COLO668 (cell line): ENCODE measurements at regions not wholly inside any gene's neighbourhood (a gene's known extent, or its start where the extent isn't known, plus 50 kb on each side); places are given as distances from the start of the nearest gene placed in this dataset.

ENCODE experiments used
- DNase-seq: peaks from one replicate; lab custom pipeline; 2025; ENCODE audit not compliant: unreplicated experiment; lab: John Stamatoyannopoulos, UW

DNA sequence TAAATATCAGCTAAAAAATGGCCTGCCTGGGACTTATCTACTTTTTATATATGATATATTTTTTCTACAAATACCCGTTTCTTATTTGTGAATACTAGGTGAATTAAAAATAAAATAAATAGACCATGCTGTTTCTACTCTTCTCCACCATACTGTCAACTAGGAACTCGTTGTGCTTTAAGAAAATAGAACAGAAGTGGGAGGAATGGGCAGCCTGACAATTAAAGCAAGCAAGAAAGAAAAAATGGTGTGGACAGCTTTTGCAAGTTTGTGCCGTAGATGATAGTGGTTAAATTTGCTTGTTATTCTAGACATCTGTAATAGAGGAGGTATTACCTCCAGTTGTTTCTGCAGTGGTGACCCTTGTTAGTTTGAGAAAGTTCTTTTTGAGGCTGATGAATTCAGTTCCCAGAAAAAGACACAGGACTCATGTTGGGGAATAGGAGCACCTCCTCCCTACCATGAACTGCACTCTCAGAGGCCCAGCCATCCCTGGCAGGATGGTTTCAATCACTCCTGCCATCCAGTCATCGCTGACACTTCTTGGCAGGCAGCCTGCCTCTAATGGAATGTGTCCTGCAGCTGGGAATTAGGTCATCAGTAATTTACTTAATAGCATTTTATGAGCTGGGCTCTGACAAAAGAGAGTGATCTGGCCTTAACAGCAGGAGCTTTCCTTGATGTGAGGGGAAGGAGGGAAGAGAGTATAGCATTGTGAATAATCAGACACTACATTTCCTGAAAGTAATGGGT is 105.0 kb upstream of the GAP43 start:
- DNase-seq: no peak

DNA sequence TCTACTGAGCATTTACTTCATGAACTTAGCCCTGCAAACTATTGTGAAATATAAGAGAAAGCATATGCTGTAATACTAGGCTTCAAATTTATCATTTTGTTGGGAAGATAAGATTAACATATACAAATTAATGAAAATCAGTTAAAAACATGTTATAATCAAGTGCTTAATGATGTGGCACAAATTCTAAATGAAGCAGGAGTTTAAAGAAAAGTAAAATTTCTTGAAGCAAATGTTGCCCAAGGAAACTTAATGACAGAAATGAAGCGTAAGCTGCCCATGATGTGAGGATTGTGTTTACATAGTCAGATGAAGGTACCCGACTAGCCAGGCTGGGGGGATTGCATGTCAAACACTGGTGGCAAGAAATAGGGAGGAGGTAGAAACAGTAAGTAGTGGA is 103.1 kb upstream of the GAP43 start:
- no peak for DNase-seq

DNA sequence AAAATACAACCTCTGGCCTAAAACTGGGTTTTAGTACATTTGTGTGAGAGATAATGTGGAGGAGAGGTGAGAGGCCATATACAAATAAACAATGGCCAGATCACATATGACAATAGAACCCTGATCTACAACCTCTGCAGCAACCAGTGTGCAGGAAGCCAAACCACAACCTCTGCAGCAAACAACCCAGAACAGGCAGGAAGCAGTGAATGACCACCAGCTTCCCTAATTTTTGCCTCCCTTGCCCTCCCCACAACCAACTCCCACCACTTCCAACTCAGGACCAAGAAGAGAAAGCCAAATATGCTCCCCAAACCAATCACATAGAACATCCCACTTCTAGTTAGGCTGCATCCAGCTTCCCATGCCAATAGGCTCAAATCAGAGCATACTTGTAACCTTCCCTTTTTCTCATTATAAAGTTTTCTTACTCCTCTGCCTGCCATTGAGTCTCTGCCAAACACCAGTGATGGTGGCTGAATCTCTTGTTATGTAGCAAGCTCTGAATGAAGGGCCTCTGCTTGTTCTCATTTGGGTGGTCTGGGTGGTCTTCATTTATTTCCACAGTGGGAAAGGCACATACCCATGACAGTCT is 102.6 kb upstream of the GAP43 start:
- DNase-seq: no peak

DNA sequence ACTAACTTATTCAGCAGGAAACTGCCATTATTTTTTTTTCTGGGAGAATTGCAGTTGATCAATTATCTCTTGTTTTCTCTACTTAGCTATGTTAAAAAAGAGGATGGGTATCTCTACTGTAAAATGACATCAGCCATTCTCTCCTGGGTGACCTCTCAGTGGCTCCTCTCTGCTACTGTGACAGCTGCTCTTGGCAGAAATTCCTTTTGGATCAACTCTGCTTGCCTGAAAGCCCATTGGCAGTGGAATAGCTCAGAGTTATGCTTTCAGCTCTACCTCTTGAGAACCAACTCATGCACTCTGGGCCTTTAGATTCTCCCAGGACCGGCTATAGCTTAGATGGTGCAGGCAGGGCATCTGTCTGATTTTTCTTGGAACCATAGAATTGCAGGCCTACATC is 99.9 kb upstream of the GAP43 start:
- DNase-seq: no peak

DNA sequence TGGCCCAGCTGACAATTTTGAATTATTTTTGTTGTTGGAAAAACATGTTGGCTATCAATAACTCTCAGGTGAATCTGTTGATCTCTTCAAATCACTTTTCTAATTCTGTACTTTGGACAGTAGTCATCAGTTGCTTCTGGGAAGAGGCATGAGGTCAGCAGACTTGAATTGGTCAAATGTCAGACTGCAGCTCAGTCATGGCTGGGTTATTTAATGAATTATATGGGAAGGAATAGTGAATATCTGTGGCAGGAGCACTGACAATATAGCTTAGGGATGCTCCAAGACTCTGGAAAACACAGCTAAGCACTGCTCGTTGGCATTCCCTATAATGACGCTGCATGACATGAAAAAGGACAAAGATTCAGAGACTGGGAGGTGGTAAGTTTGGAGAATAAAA is 98.8 kb upstream of the GAP43 start:
- no peak for DNase-seq

DNA sequence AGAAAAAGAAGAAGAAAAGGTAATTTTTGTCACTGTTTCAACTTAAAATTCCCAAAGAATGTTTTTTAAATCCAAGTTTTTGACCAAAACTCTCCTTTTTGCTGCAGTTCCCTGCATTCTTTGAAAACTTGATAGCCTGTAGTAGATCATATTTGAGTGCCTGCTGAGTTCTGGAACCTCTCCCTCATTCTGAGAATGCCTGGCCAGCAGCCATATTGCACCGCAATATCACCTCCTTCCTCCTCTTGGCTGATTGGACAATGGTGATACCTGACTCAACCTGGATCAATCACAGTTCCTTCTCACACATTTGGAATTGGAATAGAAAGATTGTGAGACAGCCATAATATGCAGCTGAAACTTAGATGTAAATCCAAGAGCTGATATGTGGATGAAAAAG is 97.6 kb upstream of the GAP43 start:
- no peak for DNase-seq

DNA sequence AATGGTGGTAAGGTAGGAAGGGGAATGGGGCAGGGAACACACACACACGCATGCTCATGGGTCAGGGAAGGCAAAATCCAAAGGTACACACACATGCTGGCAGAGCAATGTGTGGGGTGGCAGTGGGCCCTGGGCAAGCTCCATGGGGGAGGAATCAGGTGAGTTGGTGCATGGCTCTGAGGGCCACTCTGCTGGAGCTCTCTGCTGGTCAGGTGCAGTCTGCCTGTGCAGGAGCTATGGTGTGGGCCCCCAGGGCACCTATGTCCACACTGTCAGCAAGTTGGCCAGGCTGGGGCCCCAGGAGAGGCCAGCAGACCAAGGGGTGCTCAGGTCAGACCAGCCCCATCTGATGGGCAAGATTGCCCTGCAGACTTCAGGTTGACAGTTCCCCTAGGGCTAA is 90.1 kb upstream of the GAP43 start:
- DNase-seq: no peak

DNA sequence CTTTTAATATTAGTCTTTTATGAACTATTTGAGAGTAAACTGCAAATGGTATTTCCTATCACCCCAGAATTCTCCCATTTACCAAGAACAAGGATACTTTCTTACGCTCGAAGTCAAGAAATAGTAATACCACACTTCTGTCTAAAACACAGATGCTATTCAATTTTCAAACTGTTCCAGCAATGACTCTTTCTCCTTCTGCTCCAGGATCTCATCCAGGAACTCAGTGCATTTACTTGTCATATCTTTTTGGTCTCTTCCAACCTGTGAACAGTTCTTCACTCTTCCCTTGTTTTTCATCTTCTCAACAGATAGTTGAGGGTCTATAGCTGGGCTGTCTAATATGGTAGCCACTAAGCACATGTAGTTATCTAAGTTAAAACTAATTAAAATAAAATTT is 87.1 kb upstream of the GAP43 start:
- DNase-seq: no peak

DNA sequence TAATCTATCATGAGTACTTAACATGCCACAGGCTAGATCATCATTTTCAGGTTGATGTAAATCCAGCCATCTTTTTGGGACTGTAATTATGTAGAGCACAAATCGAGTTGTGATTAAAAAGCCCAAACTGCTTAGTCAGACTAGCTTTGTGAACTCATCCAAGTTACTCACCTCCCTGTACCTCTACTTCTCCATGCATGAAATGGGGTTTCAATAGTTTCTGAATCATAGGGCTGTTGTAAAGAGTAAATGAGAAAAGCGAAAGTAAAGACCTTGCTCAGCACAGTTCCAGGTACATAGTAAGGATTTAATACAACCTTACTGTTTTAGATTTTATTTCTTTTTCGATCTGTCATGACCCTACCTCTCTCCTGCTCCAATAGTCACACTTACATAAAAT is 85.6 kb upstream of the GAP43 start:
- DNase-seq: no peak

DNA sequence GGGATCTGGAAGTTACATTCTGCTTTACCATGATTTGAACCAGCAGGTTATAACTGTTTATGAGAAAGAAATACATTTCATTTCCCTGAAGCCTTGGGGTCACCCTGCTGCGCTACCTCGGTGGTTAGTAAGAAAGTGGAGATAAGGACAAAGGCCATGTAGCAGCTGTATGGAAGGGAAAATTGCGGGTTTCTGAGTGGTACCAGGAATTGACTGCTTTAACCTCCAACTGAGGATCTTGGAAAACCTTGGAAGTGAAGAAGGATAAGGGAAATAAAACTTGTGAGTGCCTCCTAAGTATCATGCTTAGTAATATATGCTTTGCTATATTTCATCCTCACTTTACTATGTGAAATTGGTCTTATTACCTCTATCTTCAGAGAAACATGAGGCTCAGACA is 76.1 kb upstream of the GAP43 start:
- DNase-seq: no peak

DNA sequence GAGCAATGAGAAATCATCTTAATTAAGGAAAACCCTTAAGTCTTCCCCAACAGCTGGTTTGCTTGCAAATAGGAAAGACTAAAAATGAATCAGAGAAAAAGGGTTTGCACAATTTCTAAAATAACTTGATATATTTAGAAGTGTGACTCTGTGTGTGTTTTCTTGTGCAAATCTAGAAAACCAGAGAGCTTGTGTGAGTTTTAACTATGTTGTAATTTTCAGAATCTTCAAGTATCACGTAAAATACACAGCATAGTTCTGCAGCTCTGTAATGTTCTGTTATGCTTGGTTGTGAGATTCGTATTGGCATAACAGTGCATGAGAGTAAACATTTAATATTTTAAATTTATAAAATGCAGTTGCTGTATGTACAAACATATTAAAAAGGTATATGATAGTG is 74.7 kb upstream of the GAP43 start:
- no peak for DNase-seq

DNA sequence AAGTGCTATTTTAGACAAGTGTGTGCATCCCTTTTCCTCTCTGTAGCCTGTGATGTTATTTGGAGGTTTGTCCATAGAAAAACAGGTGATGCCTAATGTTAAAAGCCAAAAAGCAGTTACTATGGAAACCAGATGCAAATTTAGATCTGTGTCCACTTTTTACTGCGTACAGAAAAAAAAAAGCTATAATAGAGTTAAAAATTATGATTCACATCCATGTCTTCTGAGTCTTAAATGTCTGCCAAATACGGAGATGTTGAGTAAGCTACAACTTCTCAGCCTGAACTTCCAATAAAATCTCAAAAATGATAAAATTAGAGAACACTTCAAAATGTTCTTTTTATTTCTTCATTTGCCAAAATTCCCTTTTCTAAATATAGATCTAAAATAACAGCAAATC is 74.2 kb upstream of the GAP43 start:
- no peak for DNase-seq

DNA sequence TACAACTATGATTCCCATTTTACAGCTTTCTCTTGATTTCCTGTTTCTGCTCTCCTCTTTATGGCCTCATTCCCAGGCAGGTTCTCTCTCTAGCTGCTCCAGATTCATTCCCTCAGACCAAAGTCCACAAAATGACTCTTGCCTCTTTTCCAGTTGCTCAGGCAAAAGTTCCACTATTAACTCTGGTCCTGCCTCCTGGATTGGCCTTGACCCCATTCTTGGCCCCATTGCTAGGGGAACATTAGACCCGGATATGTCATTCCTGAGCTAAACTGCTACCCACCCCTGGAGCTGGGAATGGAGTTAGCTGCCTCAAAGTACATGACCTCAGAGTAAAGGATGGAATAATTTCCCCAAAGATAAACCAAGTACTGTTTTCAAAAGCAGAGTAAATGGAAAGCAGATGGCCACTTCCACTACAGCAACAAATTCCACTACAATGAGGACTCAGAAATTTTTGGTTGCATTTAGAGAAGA is 73.0 kb upstream of the GAP43 start:
- DNase-seq: no peak

DNA sequence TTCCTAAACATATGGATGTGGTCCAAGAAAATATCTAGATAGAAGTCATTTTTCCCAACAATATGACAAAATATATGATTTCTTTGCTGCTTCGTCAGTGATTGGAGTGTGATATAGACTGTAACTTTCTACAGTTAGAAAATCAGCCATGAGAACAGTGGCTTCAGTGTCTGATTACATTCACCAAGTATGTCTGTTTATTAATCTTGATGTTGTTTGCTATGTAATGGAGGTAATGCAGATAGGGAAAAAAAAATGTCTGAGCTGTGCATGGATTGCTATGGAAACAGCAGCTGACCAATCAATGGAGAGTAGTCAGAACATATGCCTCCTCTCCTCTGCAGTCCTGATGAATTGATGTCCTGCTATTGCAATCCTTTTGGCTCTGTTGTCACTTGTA is 72.3 kb upstream of the GAP43 start:
- no peak for DNase-seq

DNA sequence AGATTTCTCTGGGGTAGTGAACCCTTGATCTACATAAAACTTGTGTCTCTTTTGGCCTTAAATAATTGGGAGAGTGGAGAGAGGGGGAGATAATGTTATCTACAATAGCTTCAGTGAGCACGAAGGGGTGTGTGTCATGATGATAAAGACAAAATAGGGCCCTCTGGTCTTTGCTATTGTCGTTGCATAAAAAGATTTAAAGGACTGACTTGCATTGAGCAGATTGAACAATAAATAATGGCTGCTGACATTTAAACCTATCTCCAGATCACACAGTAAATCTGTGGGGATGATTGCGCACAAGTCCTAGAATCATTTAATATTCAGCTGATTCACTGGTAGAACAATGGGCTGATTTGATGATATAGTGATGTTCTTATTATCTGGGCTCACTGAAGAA is 71.3 kb upstream of the GAP43 start:
- no peak for DNase-seq

DNA sequence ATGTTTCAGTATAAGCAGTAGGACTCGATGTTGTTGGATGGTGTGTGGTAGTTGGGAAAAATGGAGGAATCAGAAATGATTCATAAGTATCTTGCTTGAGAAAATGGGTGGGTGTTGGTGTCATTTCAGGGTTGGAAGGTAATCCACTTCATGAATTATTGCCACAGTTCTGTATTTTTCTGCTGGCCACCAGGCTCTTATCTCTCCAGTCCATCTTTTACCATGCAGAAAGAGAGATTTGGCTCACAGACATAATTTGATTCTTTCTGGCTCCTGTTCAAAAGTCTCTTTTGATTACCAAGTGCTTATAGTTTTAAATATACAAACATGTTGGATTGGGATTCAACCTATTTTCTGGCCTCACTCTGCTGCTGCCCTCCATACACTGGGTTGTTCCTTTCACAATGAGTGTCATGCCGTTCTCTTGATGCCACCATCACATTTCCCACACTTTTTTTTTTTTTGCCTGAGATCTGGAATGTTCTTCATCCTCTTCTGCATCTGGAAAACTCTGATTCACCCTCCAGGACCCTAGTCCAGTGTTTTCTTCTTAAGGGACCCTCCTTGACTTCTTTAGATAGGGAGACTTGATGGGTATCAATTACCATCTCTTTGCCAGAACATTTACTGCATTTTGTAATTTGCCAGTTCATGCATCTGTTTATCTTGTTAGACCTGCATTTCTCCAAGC is 69.4 kb upstream of the GAP43 start:
- DNase-seq: no peak

DNA sequence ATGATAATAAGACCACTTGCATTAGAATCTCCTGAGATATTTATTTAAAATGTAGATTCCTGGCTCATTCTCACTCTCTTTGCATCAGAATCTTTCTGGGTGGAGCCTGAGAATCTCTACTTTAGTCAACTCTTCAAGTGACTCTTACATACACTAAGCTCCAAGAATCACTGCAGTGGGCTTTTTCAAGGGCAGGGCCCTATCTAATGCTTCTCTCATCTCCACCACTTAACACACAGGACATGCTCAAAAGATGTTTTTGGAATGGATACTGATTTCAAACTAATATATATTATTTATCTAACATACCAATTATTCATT is 68.9 kb upstream of the GAP43 start:
- no peak for DNase-seq

DNA sequence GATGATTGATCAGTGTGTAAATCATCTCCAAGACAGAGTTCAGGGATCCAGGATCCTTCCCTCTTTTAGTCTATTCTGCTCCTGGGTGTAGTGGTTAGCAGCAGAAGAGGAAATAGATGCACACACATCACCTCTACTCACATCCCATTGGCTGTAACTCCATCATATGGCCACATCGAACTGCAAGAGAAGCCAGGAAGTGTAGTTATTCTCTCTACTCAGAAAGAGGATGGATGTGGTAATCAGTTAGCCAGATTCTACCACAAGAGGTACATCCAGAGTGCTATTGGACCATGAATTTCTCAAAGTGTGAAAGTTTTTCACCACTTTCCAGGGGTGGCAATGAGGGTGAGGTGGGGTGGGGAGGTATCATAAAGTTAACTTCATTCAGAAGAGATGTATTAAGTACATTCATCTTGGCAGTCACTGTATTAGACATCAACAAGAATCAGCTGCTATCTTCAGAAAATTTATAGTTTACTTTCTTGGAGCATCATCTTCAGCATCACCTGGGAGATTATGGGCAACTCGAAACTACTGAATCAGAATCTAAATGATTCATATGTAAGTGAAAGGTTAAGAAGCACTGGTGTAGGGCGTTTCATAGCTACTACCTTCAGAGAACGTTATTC is 60.6 kb upstream of the GAP43 start:
- DNase-seq: no peak

DNA sequence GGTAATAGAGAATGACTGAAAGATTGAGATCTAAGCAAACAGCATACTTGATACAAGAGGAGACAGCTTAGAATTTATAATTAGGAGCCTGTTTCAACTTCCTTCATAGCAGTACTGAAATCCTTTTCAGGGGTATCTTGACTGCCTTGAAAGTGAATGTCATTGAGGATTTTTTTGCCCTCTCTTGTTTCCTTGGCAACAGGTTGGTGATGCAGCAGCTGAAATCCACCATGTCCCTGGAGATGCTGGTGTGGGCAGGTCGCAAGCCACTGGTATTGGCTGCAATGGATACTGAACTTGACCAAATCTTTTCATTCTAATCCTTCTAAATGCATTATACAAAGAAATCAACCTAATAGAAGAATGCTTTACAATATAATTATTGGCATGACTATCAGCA is 59.3 kb upstream of the GAP43 start:
- no peak for DNase-seq

DNA sequence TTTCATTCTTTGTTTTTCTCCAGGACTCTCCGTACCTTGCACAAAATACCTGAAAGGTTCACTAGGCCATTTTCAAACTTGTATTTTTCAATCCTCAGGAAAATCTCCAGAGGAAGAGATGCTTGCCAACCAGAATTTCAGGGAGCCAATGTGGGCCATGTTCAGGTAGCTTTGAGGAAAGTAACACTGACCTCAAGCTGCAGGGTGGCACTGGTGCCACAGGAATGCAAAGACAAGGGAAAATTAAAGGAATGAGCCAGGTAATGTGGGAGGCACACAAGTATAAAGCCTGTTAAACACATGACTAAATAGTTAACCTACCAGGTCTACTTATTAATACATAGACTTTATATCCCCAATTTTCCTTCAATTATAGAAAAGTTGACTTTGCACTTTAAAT is 51.9 kb upstream of the GAP43 start:
- no peak for DNase-seq
